ENCODE measurements at regions not wholly inside any gene's neighbourhood (a gene's known extent, or its start where the extent isn't known, plus 50 kb on each side); places are given as distances from the start of the nearest gene placed in this dataset.
A peak's percentile ranks its signal among the peaks of the same experiment; 100 is the strongest.

DNA sequence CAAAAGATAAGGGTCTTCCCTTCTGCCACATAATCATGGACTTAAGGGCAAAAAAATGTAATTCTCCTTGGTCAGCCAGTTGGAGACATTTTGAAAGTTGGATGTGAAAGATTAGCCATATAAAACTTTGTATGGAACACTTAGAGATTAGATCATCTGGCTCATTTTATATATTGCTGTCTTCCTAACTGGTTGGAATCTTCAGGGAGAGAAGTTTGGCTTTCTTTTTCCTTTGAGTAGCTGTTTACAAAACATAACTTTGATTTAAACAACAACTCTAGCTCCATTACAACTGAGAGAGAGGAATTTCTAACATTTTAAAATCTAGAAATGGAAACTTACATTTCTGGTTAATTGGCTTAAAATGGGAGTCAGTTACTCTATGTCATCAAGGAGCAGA is 132.7 kb downstream of the RDH14 start:
- no peak overlapping the region for H3K4me3 ChIP-seq (replicated peaks in 1 of 4; ENCODE audit: control extremely low read depth in 1 of 4, insufficient read depth in 1 of 4, low read depth in 3 of 4, low read length in 4 of 4)
- no peaks in the 10 kb centered on the region for H4K20me1 ChIP-seq (ENCODE audit: control insufficient read depth, extremely low read depth, insufficient read depth, low read length)
- H3K79me2 ChIP-seq (ENCODE audit: control insufficient read depth, insufficient read depth, low read length): no peaks in the 10 kb centered on the region
- H3K36me3 ChIP-seq (ENCODE audit: control insufficient read depth, insufficient read depth, low read length): no peaks in the 10 kb centered on the region
- H3K27me3 ChIP-seq (ENCODE audit: control insufficient read depth, insufficient read depth, low read length): no peaks in the 10 kb centered on the region
- no peak overlapping the region for H3K4me2 ChIP-seq (ENCODE audit: extremely low read depth, insufficient read depth, low read length)
- no peak overlapping the region for H3K9ac ChIP-seq (ENCODE audit: insufficient read depth, low read length)
- H3K27ac ChIP-seq (ENCODE audit: insufficient read depth, low read length): no peak overlapping the region
- TF ChIP-seq, protein P1, sequence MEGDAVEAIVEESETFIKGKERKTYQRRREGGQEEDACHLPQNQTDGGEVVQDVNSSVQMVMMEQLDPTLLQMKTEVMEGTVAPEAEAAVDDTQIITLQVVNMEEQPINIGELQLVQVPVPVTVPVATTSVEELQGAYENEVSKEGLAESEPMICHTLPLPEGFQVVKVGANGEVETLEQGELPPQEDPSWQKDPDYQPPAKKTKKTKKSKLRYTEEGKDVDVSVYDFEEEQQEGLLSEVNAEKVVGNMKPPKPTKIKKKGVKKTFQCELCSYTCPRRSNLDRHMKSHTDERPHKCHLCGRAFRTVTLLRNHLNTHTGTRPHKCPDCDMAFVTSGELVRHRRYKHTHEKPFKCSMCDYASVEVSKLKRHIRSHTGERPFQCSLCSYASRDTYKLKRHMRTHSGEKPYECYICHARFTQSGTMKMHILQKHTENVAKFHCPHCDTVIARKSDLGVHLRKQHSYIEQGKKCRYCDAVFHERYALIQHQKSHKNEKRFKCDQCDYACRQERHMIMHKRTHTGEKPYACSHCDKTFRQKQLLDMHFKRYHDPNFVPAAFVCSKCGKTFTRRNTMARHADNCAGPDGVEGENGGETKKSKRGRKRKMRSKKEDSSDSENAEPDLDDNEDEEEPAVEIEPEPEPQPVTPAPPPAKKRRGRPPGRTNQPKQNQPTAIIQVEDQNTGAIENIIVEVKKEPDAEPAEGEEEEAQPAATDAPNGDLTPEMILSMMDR (conservative IDR thresholded peaks at IDR 0.05 in 1 of 2, IDR thresholded peaks at IDR 0.05 in 1 of 2; ENCODE audit: low read depth in 1 of 2, low read length in 2 of 2): no peak
- TF ChIP-seq EZH2 (IDR thresholded peaks at IDR 0.05; ENCODE audit: low read length, missing control alignments): no peak
- H3K9me3 ChIP-seq (ENCODE audit: control insufficient read depth, insufficient read depth, low read depth, low read length): no peaks in the 10 kb centered on the region
- H3K4me1 ChIP-seq (ENCODE audit: control insufficient read depth, extremely low read depth, insufficient read depth, low read length): peaks cover 3% of the 10 kb centered on the region
- no peak overlapping the region for H2AFZ ChIP-seq (ENCODE audit: low read length)
- DNase-seq (ENCODE audit: low read depth in 2 of 2): no peak

DNA sequence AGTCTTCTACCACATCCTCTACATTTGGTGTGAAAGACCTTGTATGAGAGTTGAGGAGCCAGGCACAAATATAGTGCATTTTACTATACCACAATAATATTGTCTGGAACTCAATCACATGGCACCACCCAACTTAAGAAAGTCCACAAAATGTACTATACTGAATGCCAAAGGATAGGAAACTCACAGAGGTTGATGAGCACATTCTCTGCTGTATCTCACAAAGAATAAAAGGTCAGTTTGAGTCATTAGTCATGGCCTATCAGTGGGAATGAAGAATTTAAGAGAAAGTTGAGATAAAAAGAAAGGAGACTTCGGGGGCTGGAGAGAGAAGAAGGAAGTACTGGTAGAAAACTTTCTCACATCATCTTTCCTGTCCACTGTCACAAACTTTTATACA is 134.3 kb downstream of the RDH14 start:
- Histone ChIP-seq H3K4me3 (replicated peaks in 1 of 4; ENCODE audit: control extremely low read depth in 1 of 4, insufficient read depth in 1 of 4, low read depth in 3 of 4, low read length in 4 of 4) (no peak overlapping the region), H3K9me3 (ENCODE audit: control insufficient read depth, insufficient read depth, low read depth, low read length) (no peaks in the 10 kb centered on the region), H3K4me1 (ENCODE audit: control insufficient read depth, extremely low read depth, insufficient read depth, low read length) (peaks cover 3% of the 10 kb centered on the region), H3K79me2 (ENCODE audit: control insufficient read depth, insufficient read depth, low read length) (no peaks in the 10 kb centered on the region), H4K20me1 (ENCODE audit: control insufficient read depth, extremely low read depth, insufficient read depth, low read length) (no peaks in the 10 kb centered on the region), H3K27ac (ENCODE audit: insufficient read depth, low read length) (no peak overlapping the region), H3K9ac (ENCODE audit: insufficient read depth, low read length) (no peak overlapping the region), H3K36me3 (ENCODE audit: control insufficient read depth, insufficient read depth, low read length) (no peaks in the 10 kb centered on the region), H2AFZ (ENCODE audit: low read length) (no peak overlapping the region), H3K27me3 (ENCODE audit: control insufficient read depth, insufficient read depth, low read length) (no peaks in the 10 kb centered on the region), H3K4me2 (ENCODE audit: extremely low read depth, insufficient read depth, low read length) (no peak overlapping the region)
- TF ChIP-seq, protein P1 (conservative IDR thresholded peaks at IDR 0.05 in 1 of 2, IDR thresholded peaks at IDR 0.05 in 1 of 2; ENCODE audit: low read depth in 1 of 2, low read length in 2 of 2): no peak
- TF ChIP-seq EZH2 (IDR thresholded peaks at IDR 0.05; ENCODE audit: low read length, missing control alignments): no peak
- DNase-seq (ENCODE audit: low read depth in 2 of 2): no peak

DNA sequence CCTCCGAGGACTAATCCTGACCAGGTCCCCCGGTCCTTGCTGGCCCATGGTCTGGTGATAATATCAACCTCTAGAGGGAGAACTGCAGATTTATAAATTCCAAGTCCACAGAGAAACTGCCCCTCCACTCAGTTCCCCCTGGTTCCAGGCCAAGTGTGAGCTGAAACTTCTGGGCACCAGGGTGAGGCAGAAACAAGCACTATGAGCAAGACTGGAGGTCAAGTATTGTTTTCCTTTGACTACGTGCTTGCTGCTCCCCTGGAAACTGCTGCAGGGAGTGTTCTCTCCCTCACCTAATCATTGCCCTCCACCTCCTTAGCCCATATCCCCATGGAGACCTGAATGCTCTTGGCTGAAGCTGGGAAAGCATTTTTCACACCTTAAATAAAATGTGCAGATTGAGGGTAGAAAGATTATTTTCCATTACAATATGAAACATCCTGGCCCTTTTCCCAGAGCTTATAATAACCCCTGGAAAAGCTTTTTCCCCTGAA is 135.2 kb downstream of the RDH14 start:
- Histone ChIP-seq H3K27me3 (ENCODE audit: control insufficient read depth, insufficient read depth, low read length) (no peaks in the 10 kb centered on the region), H3K27ac (ENCODE audit: insufficient read depth, low read length) (no peak overlapping the region), H4K20me1 (ENCODE audit: control insufficient read depth, extremely low read depth, insufficient read depth, low read length) (no peaks in the 10 kb centered on the region), H3K4me3 (replicated peaks in 1 of 4; ENCODE audit: control extremely low read depth in 1 of 4, insufficient read depth in 1 of 4, low read depth in 3 of 4, low read length in 4 of 4) (no peak overlapping the region), H3K79me2 (ENCODE audit: control insufficient read depth, insufficient read depth, low read length) (no peaks in the 10 kb centered on the region), H3K4me2 (ENCODE audit: extremely low read depth, insufficient read depth, low read length) (no peak overlapping the region), H3K9me3 (ENCODE audit: control insufficient read depth, insufficient read depth, low read depth, low read length) (no peaks in the 10 kb centered on the region), H3K4me1 (ENCODE audit: control insufficient read depth, extremely low read depth, insufficient read depth, low read length) (peaks cover 3% of the 10 kb centered on the region), H3K36me3 (ENCODE audit: control insufficient read depth, insufficient read depth, low read length) (no peaks in the 10 kb centered on the region), H3K9ac (ENCODE audit: insufficient read depth, low read length) (no peak overlapping the region), H2AFZ (ENCODE audit: low read length) (no peak overlapping the region)
- TF ChIP-seq, protein P1 (conservative IDR thresholded peaks at IDR 0.05 in 1 of 2, IDR thresholded peaks at IDR 0.05 in 1 of 2; ENCODE audit: low read depth in 1 of 2, low read length in 2 of 2): peak in 1 of 2 donors; percentile 6
- no peak for TF ChIP-seq EZH2 (IDR thresholded peaks at IDR 0.05; ENCODE audit: low read length, missing control alignments)
- peak in 1 of 2 donors; percentile 41 for DNase-seq (ENCODE audit: low read depth in 2 of 2)

Data from fibroblast of lung (primary cell).